Thoracic aorta (tissue), 2 donors: ENCODE measurements at regions not wholly inside any gene's neighbourhood (a gene's known extent, or its start where the extent isn't known, plus 50 kb on each side); places are given as distances from the start of the nearest gene placed in this dataset.
A peak's percentile ranks its signal among the peaks of the same experiment; 100 is the strongest.

Experiments used
- ATAC-seq: fragments of 150-250 bp; one replicate; pipeline ENCODE4 v1.8.0; 2017; ENCODE audit warnings: low read depth; ENCODE audit not compliant: insufficient number of reproducible peaks, low FRiP score
- DNase-seq: peaks from one replicate; pipeline ENCODE4 v3.0.0-alpha.2; 2020; ENCODE audit warnings: low spot score
- H3K27ac ChIP-seq, 2 donors: fragments of 200-600 bp; sonication (generic); 1 replicate in 1 of 2; 2 replicates in 1 of 2; pipeline ENCODE4 v1.5.1; 2016; ENCODE audit warnings: mild to moderate bottlenecking in 2 of 2, moderate library complexity in 2 of 2
- H3K27me3 ChIP-seq: fragments of 200-600 bp; sonication (generic); replicated peaks from 2 replicates; pipeline ENCODE4 v1.6.0; 2016; ENCODE audit warnings: mild to moderate bottlenecking; ENCODE audit not compliant: insufficient read depth
- H3K36me3 ChIP-seq: fragments of 200-600 bp; sonication (generic); one replicate; pipeline ENCODE4 v1.5.1; 2016
- H3K4me1 ChIP-seq, 2 donors: fragments of 200-600 bp; sonication (generic); 1 replicate in 1 of 2; 2 replicates in 1 of 2; pipeline versions ENCODE4 v1.5.1 to v1.6.0; 2016; ENCODE audit warnings: low read depth in 2 of 2, mild to moderate bottlenecking in 1 of 2; ENCODE audit not compliant: control insufficient read depth in 1 of 2
- H3K4me3 ChIP-seq: fragments of 200-600 bp; sonication (generic); 2 replicates; pipeline ENCODE4 v1.5.1; 2016; ENCODE audit warnings: mild to moderate bottlenecking
- H3K9me3 ChIP-seq: fragments of 200-600 bp; sonication (generic); 2 replicates; pipeline ENCODE4 v1.5.1; 2016
- TF ChIP-seq, protein P1 (sequence below): fragments of 200-600 bp; sonication (generic); IDR thresholded peaks from one replicate; pipeline ENCODE4 v1.5.1; 2019; ENCODE audit warnings: antibody characterized with exemption

DNA sequence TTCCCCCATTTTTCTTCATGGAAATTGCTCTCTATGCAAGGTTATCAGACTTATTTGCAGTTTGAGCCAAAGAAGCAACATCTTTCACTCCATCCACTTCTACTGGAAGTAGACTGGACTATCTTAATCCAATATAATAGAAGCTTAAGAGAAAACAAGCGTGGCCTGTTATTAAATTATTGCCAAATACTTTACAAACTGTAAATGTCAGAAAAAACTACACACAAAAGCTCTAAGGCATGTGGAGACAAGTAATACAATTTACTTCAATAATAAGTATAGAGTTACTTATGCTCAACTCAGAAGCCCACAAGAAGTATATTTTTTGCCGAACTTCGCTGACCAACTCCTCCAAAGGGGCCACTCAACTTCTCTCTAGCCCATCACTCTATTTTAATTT, 120.3 kb downstream of the BDH1 start:
- Histone ChIP-seq H3K4me1 (peaks cover 9 to 23% of the 10 kb centered on the region in 2 donors), H3K9me3 (no peaks in the 10 kb centered on the region), H3K27me3 (no peaks in the 10 kb centered on the region), H3K27ac (no peak overlapping the region), H3K36me3 (no peaks in the 10 kb centered on the region), H3K4me3 (no peak overlapping the region)
- ATAC-seq (no peak), DNase-seq (no peak)
- TF ChIP-seq, protein P1, sequence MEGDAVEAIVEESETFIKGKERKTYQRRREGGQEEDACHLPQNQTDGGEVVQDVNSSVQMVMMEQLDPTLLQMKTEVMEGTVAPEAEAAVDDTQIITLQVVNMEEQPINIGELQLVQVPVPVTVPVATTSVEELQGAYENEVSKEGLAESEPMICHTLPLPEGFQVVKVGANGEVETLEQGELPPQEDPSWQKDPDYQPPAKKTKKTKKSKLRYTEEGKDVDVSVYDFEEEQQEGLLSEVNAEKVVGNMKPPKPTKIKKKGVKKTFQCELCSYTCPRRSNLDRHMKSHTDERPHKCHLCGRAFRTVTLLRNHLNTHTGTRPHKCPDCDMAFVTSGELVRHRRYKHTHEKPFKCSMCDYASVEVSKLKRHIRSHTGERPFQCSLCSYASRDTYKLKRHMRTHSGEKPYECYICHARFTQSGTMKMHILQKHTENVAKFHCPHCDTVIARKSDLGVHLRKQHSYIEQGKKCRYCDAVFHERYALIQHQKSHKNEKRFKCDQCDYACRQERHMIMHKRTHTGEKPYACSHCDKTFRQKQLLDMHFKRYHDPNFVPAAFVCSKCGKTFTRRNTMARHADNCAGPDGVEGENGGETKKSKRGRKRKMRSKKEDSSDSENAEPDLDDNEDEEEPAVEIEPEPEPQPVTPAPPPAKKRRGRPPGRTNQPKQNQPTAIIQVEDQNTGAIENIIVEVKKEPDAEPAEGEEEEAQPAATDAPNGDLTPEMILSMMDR: no peak

- no peaks in the 10 kb centered on the region for H3K27me3 ChIP-seq
- no peak overlapping the region for H3K27ac ChIP-seq
- no peaks in the 10 kb centered on the region for H3K9me3 ChIP-seq
- TF ChIP-seq, protein P1: no peak
- H3K4me3 ChIP-seq: no peak overlapping the region
- ATAC-seq (no peak), DNase-seq (no peak)
- H3K4me1 ChIP-seq: peaks cover 9 to 29% of the 10 kb centered on the region in 2 donors
- no peaks in the 10 kb centered on the region for H3K36me3 ChIP-seq
Observed at GRCh38 chr3:197434830-197435229, 120.9 kb downstream of the BDH1 start.

DNA sequence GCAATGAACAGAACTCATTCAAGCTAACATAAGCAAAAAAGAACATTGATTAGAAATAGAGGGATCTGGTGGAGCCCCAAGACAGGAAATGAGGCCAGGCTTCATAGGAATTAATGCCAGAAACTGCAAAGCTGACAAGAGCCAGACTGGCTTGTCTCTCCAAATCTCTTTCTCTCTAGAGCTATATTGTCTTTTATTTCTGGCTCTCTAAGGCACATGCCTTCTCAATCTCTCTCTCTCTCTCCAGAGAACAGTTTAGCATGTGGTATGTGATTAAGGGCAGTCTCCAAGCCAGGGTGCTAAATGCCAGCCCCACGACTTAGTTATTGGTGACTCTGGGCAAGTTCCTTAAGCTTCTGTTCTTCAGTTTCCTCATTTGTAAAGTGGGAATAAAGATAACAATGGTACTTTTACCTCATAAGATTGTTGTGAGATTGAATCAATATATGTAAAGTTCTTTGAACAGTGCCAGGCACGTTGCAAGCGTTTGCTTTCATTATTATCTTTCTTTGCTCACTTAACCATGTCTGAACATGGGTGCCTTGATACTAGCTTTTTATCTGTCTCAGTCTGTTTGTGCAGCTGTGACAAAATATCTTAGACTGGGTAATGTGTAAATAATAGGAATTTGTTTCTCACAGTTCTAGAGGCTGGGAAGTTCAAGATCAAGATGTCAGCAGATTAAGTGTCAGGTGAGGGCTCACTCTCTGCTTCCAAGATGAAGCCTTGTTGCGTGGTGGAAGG, 123.2 kb downstream of the BDH1 start:
- no peak for DNase-seq
- ATAC-seq: no peak
- H3K27ac ChIP-seq: no peak overlapping the region

GRCh38 chr3:197431346-197431910, 124.3 kb downstream of the BDH1 start:
- H3K27me3 ChIP-seq: no peaks in the 10 kb centered on the region
- TF ChIP-seq, protein P1: no peak
- H3K4me3 ChIP-seq: no peak overlapping the region
- H3K9me3 ChIP-seq: no peaks in the 10 kb centered on the region
- no peak overlapping the region for H3K27ac ChIP-seq
- DNase-seq: no peak
- H3K36me3 ChIP-seq: no peaks in the 10 kb centered on the region
- ATAC-seq: no peak
- H3K4me1 ChIP-seq: peaks cover 9 to 31% of the 10 kb centered on the region in 2 donors

More for the DNA sequence above, 123.2 kb downstream of the BDH1 start:
- H3K9me3 ChIP-seq: no peaks in the 10 kb centered on the region
- H3K4me1 ChIP-seq: peaks cover 9 to 31% of the 10 kb centered on the region in 2 donors
- TF ChIP-seq, protein P1: no peak
- no peak overlapping the region for H3K4me3 ChIP-seq
- H3K36me3 ChIP-seq: no peaks in the 10 kb centered on the region
- no peaks in the 10 kb centered on the region for H3K27me3 ChIP-seq

DNA sequence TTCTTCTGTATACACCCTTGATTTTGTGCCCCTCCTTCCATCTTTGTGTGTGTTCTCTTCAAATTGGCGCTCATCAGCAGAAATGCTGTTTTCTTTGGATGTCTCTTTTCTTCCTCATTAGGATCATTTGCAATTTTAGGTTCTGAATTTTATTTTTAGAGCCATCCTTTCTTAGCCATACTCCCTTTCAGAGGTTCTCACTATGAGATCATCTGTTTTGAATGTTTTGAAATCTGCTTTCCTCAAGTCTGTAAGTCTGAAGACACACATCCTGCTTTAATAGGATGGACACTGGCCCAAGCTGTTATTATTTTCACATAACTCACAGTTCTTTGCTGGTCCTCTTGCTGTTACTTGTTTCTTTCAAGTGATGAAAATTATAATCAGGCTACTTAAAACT, 124.8 kb downstream of the BDH1 start:
- peaks cover 9 to 31% of the 10 kb centered on the region in 2 donors for H3K4me1 ChIP-seq
- no peak overlapping the region for H3K27ac ChIP-seq
- no peaks in the 10 kb centered on the region for H3K36me3 ChIP-seq
- H3K9me3 ChIP-seq: no peaks in the 10 kb centered on the region
- H3K4me3 ChIP-seq: peak overlapping the region; percentile 17
- ATAC-seq (peak; percentile 26), DNase-seq (no peak)
- H3K27me3 ChIP-seq: no peaks in the 10 kb centered on the region
- TF ChIP-seq, protein P1: no peak
